GM12878 (cell line): ENCODE measurements at regions not wholly inside any gene's neighbourhood (a gene's known extent, or its start where the extent isn't known, plus 50 kb on each side); places are given as distances from the start of the nearest gene placed in this dataset.

ENCODE experiments used
- CEBPB ChIP-seq, 2 experiments: fragments of 150-350 bp in 1 of 2; IDR thresholded peaks; 2 replicates each; pipeline ENCODE4 v1.6.1; 2012 to 2014; ENCODE audit warnings: low read depth in 2 of 2, low read length in 2 of 2, borderline replicate concordance in 1 of 2, inconsistent platforms in 1 of 2
- EP300 ChIP-seq, 2 experiments: fragments of 150-350 bp in 1 of 2; IDR thresholded peaks; 2 replicates each; pipeline ENCODE4 v1.6.1; 2011 to 2012; ENCODE audit warnings: low read depth in 2 of 2, low read length in 2 of 2, borderline replicate concordance in 1 of 2, improper control_type of control experiment in 1 of 2, inconsistent platforms in 1 of 2; ENCODE audit not compliant: control insufficient read depth in 1 of 2
- JUND ChIP-seq: IDR thresholded peaks from 2 replicates; pipeline ENCODE4 v1.6.1; 2012; ENCODE audit warnings: low read depth, mild to moderate bottlenecking, low read length, improper control_type of control experiment, moderate library complexity
- SIX5 ChIP-seq: IDR thresholded peaks from 2 replicates; pipeline ENCODE4 v1.6.1; 2011; ENCODE audit warnings: mild to moderate bottlenecking, low read depth, low read length, moderate library complexity; ENCODE audit not compliant: severe bottlenecking
- SRF ChIP-seq, 2 experiments: IDR thresholded peaks; 2 replicates each; pipeline ENCODE4 v1.6.1; 2011; ENCODE audit warnings: low read depth in 2 of 2, low read length in 2 of 2, mild to moderate bottlenecking in 1 of 2, moderate library complexity in 1 of 2
- TF ChIP-seq, protein P1 (sequence below): IDR thresholded peaks from 2 replicates; pipeline ENCODE4 v1.6.1; 2012; ENCODE audit warnings: low read length, inconsistent platforms
- TF ChIP-seq, protein P2 (sequence below), 3 experiments: IDR thresholded peaks in 2 of 3; conservative IDR thresholded peaks in 1 of 3; 2 replicates each; pipeline ENCODE4 v1.5.1; 2011; ENCODE audit warnings: low read depth in 3 of 3, low read length in 3 of 3, mild to moderate bottlenecking in 3 of 3, control low read depth in 2 of 3, moderate library complexity in 2 of 3, inconsistent platforms in 1 of 3, mixed read lengths in 1 of 3; ENCODE audit not compliant: control insufficient read depth in 2 of 3, insufficient read depth in 1 of 3; ENCODE audit errors: extremely low read depth in 1 of 3
- TF ChIP-seq, protein P3 (sequence below): IDR thresholded peaks from 2 replicates; pipeline ENCODE4 v1.6.1; 2012; ENCODE audit warnings: mild to moderate bottlenecking, low read depth, low read length

GRCh38 chr11:28461338-28461737 is 353.1 kb downstream of the METTL15 start:
- TF ChIP-seq, protein P1, sequence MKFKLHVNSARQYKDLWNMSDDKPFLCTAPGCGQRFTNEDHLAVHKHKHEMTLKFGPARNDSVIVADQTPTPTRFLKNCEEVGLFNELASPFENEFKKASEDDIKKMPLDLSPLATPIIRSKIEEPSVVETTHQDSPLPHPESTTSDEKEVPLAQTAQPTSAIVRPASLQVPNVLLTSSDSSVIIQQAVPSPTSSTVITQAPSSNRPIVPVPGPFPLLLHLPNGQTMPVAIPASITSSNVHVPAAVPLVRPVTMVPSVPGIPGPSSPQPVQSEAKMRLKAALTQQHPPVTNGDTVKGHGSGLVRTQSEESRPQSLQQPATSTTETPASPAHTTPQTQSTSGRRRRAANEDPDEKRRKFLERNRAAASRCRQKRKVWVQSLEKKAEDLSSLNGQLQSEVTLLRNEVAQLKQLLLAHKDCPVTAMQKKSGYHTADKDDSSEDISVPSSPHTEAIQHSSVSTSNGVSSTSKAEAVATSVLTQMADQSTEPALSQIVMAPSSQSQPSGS: no peak
- TF ChIP-seq EP300 (IDR thresholded peaks at IDR 0.05; ENCODE audit: borderline replicate concordance in 1 of 2, control insufficient read depth in 1 of 2, low read depth in 2 of 2, low read length in 2 of 2): no peak
- TF ChIP-seq, protein P2, sequence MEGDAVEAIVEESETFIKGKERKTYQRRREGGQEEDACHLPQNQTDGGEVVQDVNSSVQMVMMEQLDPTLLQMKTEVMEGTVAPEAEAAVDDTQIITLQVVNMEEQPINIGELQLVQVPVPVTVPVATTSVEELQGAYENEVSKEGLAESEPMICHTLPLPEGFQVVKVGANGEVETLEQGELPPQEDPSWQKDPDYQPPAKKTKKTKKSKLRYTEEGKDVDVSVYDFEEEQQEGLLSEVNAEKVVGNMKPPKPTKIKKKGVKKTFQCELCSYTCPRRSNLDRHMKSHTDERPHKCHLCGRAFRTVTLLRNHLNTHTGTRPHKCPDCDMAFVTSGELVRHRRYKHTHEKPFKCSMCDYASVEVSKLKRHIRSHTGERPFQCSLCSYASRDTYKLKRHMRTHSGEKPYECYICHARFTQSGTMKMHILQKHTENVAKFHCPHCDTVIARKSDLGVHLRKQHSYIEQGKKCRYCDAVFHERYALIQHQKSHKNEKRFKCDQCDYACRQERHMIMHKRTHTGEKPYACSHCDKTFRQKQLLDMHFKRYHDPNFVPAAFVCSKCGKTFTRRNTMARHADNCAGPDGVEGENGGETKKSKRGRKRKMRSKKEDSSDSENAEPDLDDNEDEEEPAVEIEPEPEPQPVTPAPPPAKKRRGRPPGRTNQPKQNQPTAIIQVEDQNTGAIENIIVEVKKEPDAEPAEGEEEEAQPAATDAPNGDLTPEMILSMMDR (IDR thresholded peaks at IDR 0.05 in 2 of 3, conservative IDR thresholded peaks at IDR 0.05 in 1 of 3; ENCODE audit: control insufficient read depth in 2 of 3, extremely low read depth in 1 of 3, insufficient read depth in 1 of 3, low read depth in 3 of 3, low read length in 3 of 3): no peak
- TF ChIP-seq SRF (IDR thresholded peaks at IDR 0.05; ENCODE audit: low read depth in 2 of 2, low read length in 2 of 2): no peak
- no peak for TF ChIP-seq JUND
- TF ChIP-seq, protein P3, sequence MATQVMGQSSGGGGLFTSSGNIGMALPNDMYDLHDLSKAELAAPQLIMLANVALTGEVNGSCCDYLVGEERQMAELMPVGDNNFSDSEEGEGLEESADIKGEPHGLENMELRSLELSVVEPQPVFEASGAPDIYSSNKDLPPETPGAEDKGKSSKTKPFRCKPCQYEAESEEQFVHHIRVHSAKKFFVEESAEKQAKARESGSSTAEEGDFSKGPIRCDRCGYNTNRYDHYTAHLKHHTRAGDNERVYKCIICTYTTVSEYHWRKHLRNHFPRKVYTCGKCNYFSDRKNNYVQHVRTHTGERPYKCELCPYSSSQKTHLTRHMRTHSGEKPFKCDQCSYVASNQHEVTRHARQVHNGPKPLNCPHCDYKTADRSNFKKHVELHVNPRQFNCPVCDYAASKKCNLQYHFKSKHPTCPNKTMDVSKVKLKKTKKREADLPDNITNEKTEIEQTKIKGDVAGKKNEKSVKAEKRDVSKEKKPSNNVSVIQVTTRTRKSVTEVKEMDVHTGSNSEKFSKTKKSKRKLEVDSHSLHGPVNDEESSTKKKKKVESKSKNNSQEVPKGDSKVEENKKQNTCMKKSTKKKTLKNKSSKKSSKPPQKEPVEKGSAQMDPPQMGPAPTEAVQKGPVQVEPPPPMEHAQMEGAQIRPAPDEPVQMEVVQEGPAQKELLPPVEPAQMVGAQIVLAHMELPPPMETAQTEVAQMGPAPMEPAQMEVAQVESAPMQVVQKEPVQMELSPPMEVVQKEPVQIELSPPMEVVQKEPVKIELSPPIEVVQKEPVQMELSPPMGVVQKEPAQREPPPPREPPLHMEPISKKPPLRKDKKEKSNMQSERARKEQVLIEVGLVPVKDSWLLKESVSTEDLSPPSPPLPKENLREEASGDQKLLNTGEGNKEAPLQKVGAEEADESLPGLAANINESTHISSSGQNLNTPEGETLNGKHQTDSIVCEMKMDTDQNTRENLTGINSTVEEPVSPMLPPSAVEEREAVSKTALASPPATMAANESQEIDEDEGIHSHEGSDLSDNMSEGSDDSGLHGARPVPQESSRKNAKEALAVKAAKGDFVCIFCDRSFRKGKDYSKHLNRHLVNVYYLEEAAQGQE: no peak
- TF ChIP-seq CEBPB (IDR thresholded peaks at IDR 0.05; ENCODE audit: borderline replicate concordance in 1 of 2, low read depth in 2 of 2, low read length in 2 of 2): no peak
- TF ChIP-seq SIX5: no peak
